Aorta (tissue), 5 donors: ENCODE measurements at regions not wholly inside any gene's neighbourhood (a gene's known extent, or its start where the extent isn't known, plus 50 kb on each side); places are given as distances from the start of the nearest gene placed in this dataset.
"Not testable (repeated sequence)": the region's sequence is repeated elsewhere in the genome, so short reads cannot be mapped to it uniquely, and the experiment has no call there.

Experiments used
- ATAC-seq: fragments of 200-7000 bp; cut with Tn5 transposase; one replicate; pipeline ENCODE4 v1.9.1; 2022; ENCODE audit warnings: moderate library complexity; ENCODE audit not compliant: low FRiP score
- DNase-seq, 2 donors: peaks; one replicate each; pipeline ENCODE4 v3.0.0-alpha.2; 2020
- H3K27ac ChIP-seq, 2 donors: one replicate each; pipeline ENCODE4 v1.5.1; 2013; ENCODE audit warnings: low read length in 2 of 2, mild to moderate bottlenecking in 2 of 2, moderate library complexity in 2 of 2, control low read depth in 1 of 2, inconsistent platforms in 1 of 2, low read depth in 1 of 2
- H3K27me3 ChIP-seq, 2 donors: one replicate each; pipeline ENCODE4 v1.6.1; 2013; ENCODE audit warnings: control low read depth in 1 of 2, low read length in 1 of 2, mild to moderate bottlenecking in 1 of 2, moderate library complexity in 1 of 2; ENCODE audit not compliant: insufficient read depth in 2 of 2, control insufficient read depth in 1 of 2
- H3K36me3 ChIP-seq, 2 donors: one replicate each; pipeline ENCODE4 v1.6.1; 2013; ENCODE audit warnings: control low read depth in 1 of 2, low read length in 1 of 2, mild to moderate bottlenecking in 1 of 2; ENCODE audit not compliant: insufficient read depth in 2 of 2, control insufficient read depth in 1 of 2
- H3K4me1 ChIP-seq, 2 donors: one replicate each; pipeline ENCODE4 v1.6.1; 2013; ENCODE audit warnings: low read length in 2 of 2, control low read depth in 1 of 2, mild to moderate bottlenecking in 1 of 2, moderate library complexity in 1 of 2; ENCODE audit not compliant: insufficient read depth in 2 of 2, control insufficient read depth in 1 of 2
- H3K4me3 ChIP-seq, 2 donors: one replicate each; pipeline ENCODE4 v1.5.1; 2013; ENCODE audit warnings: low read length in 2 of 2, control low read depth in 1 of 2, mild to moderate bottlenecking in 1 of 2
- H3K9me3 ChIP-seq: one replicate; pipeline ENCODE4 v1.6.1; 2013; ENCODE audit warnings: mild to moderate bottlenecking, low read length; ENCODE audit not compliant: control insufficient read depth
- WGBS, 2 donors: extraction: QIAGEN DNeasy Blood & Tissue Kit; methylation state at CpG; one replicate each; pipeline ENCODE4 v1.1.7; 2013; 5-methylcytosine and 5-hydroxymethylcytosine counted together
- intact Hi-C, 2 donors: fragments of 100-400 bp; cut with DNase I; formaldehyde crosslinking; loops; one replicate each; pipeline versions ENCODE4 v1.14.2 to v1.15.0; 2022
- donor health status: healthy with polysubstance abuse.
- donor health status: Bipolar disorder and iron deficiency.
- donor health status: DM: no; HTN: no; CAD: no.
- donor health status: DM: no; HTN: no; CAD: no.
- donor health status: DM: yes; HTN: yes; CAD: no.

DNA sequence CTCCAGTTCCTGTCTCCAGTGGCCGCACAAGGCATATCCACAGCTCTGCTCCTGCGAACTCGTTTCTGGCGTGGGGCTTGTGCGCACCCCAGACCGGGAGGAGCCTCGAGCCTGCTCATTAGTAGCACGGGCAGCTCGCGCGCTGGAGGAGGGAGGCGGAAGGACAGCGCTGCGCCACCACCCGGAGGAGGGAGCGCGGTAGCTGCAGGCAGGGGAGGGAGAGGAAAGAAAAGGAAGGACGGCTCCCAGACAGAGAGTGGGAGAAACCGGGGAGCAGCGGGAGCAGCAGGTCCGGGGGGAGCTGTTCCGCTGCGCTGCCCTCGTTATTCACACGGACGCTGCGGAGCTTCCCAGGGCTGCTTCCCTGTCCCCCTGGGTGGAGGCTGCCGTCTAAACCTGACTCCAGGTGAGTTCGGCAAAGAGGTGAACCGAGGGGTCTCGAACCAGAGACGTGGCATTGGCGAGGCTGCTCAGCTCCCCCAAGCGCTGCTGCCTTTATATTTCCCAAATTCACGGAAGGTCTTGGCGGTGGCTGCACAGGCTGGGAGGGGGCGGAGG is 121.3 kb upstream of the ZNF717 start:
- Histone ChIP-seq H3K4me1 (no peaks in the 10 kb centered on the region), H3K9me3 (no peaks in the 10 kb centered on the region), H3K4me3 (no peak overlapping the region), H3K27ac (no peak overlapping the region), H3K27me3 (no peaks in the 10 kb centered on the region), H3K36me3 (no peaks in the 10 kb centered on the region)
- 0 to 2% methylated on average over 37 of the region's 37 CpGs for WGBS, 2 donors
- intact Hi-C loops: no loop called here
- DNase-seq: peak; percentile 37 to 74
- ATAC-seq: peak; percentile 44

DNA sequence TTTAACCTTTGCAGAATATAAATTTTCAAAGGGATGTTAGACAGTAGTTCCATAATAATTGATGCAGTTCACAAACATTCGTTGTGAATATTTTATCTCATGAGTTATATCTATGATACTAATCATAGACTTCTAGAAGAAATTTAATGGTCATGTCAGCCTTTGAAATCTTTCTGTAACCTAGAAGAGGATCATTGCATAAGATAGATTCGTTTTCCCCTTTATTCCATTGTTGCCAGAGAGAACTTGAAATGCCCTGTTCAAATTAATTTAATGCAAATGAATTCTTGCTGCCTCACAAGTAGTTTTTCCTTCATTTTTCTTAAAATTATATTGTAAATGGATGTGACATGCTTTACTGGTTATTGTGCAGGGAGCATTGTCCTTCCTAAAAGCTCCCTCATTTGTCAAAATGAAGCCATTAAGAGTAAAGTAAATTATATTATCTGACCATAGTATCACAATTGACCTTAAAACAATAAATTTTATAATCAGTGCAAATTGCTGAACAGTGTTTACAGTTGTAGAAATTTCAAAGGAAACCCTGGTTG is 128.5 kb upstream of the ZNF717 start:
- H3K36me3 ChIP-seq: no peaks in the 10 kb centered on the region
- no peaks in the 10 kb centered on the region for H3K9me3 ChIP-seq
- WGBS, 2 donors: 55 to 65% methylated on average over 2 of the region's 2 CpGs
- H3K4me1 ChIP-seq: no peaks in the 10 kb centered on the region
- H3K4me3 ChIP-seq: no peak overlapping the region
- no peak overlapping the region for H3K27ac ChIP-seq
- no peak for ATAC-seq
- no peak for DNase-seq
- H3K27me3 ChIP-seq: no peaks in the 10 kb centered on the region
- intact Hi-C loops: no loop called here

- intact Hi-C loops, H3K36me3 ChIP-seq, H3K4me1 ChIP-seq, DNase-seq, H3K27me3 ChIP-seq, H3K9me3 ChIP-seq, H3K27ac ChIP-seq, ATAC-seq, H3K4me3 ChIP-seq: not testable (repeated sequence)
- 51 to 62% methylated on average over 3 of the region's 3 CpGs for WGBS, 2 donors
Observed at GRCh38 chr3:75914741-75915140, 129.4 kb upstream of the ZNF717 start.

DNA sequence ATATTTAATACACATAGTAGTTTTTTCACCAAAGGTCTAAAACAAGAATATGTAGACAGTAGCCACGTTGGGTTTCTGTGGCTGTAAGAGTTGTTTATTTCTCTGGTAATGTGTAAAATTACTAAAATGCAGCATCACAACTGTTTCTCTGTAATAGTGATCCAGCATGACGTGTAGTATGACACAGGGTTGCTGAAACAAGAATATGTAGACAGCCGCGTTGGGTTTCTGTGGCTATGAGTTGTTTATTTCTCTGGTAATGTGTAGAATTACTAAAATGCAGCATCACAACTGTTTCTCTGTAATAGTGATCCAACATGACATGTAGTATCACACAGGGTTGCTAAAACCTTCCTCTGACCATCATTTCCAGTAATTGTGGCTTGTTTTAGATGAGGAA is 153.6 kb upstream of the ZNF717 start:
- Histone ChIP-seq H3K4me3 (no peak overlapping the region), H3K4me1 (no peaks in the 10 kb centered on the region), H3K27ac (no peak overlapping the region), H3K36me3 (no peaks in the 10 kb centered on the region), H3K27me3 (no peaks in the 10 kb centered on the region), H3K9me3 (no peaks in the 10 kb centered on the region)
- 84 to 86% methylated on average over 4 of the region's 4 CpGs for WGBS, 2 donors
- DNase-seq: no peak
- intact Hi-C loops: no loop called here
- no peak for ATAC-seq

- Histone ChIP-seq H3K27me3 (no peaks in the 10 kb centered on the region), H3K36me3 (no peaks in the 10 kb centered on the region)
- no peak for ATAC-seq
Observed at GRCh38 chr3:75951941-75952340, 166.6 kb upstream of the ZNF717 start.

GRCh38 chr3:75960031-75960430 is 174.7 kb upstream of the ZNF717 start:
- H3K27me3 ChIP-seq, H3K4me3 ChIP-seq, ATAC-seq, H3K9me3 ChIP-seq, DNase-seq, intact Hi-C loops, H3K4me1 ChIP-seq, H3K27ac ChIP-seq, H3K36me3 ChIP-seq: not testable (repeated sequence)
- WGBS, 2 donors: 88 to 97% methylated on average over 2 of the region's 2 CpGs

More at GRCh38 chr3:75951941-75952340, 166.6 kb upstream of the ZNF717 start:
- H3K27ac ChIP-seq: no peak overlapping the region
- H3K4me1 ChIP-seq: no peaks in the 10 kb centered on the region
- DNase-seq: no peak
- intact Hi-C loops: no loop called here
- H3K4me3 ChIP-seq: no peak overlapping the region
- H3K9me3 ChIP-seq: no peaks in the 10 kb centered on the region

GRCh38 chr3:75962054-75962453 is 176.7 kb upstream of the ZNF717 start:
- H3K27me3 ChIP-seq: not testable (repeated sequence)

GRCh38 chr3:75967071-75967470 is 181.7 kb upstream of the ZNF717 start:
- Histone ChIP-seq H3K27ac (no peak overlapping the region), H3K27me3 (no peaks in the 10 kb centered on the region), H3K4me1 (no peaks in the 10 kb centered on the region), H3K36me3 (no peaks in the 10 kb centered on the region), H3K9me3 (no peaks in the 10 kb centered on the region), H3K4me3 (no peak overlapping the region)
- ATAC-seq (no peak), DNase-seq (no peak)
- intact Hi-C loops: no loop called here

More at GRCh38 chr3:75962054-75962453, 176.7 kb upstream of the ZNF717 start:
- H3K4me1 ChIP-seq, H3K4me3 ChIP-seq, H3K36me3 ChIP-seq, ATAC-seq, H3K9me3 ChIP-seq, intact Hi-C loops, DNase-seq, H3K27ac ChIP-seq: not testable (repeated sequence)
- 87 to 94% methylated on average over 2 of the region's 2 CpGs for WGBS, 2 donors

- Histone ChIP-seq H3K9me3 (no peaks in the 10 kb centered on the region), H3K4me3 (no peak overlapping the region), H3K4me1 (no peaks in the 10 kb centered on the region), H3K36me3 (no peaks in the 10 kb centered on the region), H3K27me3 (no peaks in the 10 kb centered on the region), H3K27ac (no peak overlapping the region)
- ATAC-seq (no peak), DNase-seq (no peak)
- intact Hi-C loops: no loop called here
- WGBS, 2 donors: 84 to 89% methylated on average over 4 of the region's 4 CpGs
Observed at GRCh38 chr3:75978686-75979085, 193.3 kb upstream of the ZNF717 start.
